GM12875 (cell line): ENCODE measurements at regions not wholly inside any gene's neighbourhood (a gene's known extent, or its start where the extent isn't known, plus 50 kb on each side); places are given as distances from the start of the nearest gene placed in this dataset.

Experiments
- H3K4me3 ChIP-seq: one replicate; pipeline ENCODE4 v1.5.1; 2011; ENCODE audit warnings: low read depth, low read length, control low read depth
- TF ChIP-seq, protein P1 (sequence below): IDR thresholded peaks from 2 replicates; pipeline ENCODE4 v1.5.1; 2011; ENCODE audit warnings: low read depth, mild to moderate bottlenecking, control low read depth, inconsistent platforms, low read length, moderate library complexity, borderline replicate concordance; ENCODE audit not compliant: insufficient read depth

DNA sequence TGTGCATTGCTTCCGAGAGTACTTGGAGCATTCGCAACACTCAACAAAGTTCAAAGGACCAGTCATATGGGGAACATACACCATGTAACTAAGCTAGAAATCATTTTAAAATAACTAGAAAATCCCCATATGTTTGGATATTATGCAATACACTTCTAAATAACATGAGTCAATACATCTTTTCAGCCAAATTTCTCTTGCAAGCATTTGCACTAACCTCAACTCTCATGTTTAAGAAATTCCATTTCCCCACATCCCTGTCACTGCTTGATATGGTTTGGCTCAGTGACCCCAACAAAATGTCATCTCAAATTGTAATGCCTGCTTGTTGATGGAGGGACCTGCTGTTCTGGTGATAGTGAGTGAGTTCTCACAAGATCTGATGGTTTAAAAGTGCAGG is 85.7 kb upstream of the CST7 start:
- TF ChIP-seq, protein P1, sequence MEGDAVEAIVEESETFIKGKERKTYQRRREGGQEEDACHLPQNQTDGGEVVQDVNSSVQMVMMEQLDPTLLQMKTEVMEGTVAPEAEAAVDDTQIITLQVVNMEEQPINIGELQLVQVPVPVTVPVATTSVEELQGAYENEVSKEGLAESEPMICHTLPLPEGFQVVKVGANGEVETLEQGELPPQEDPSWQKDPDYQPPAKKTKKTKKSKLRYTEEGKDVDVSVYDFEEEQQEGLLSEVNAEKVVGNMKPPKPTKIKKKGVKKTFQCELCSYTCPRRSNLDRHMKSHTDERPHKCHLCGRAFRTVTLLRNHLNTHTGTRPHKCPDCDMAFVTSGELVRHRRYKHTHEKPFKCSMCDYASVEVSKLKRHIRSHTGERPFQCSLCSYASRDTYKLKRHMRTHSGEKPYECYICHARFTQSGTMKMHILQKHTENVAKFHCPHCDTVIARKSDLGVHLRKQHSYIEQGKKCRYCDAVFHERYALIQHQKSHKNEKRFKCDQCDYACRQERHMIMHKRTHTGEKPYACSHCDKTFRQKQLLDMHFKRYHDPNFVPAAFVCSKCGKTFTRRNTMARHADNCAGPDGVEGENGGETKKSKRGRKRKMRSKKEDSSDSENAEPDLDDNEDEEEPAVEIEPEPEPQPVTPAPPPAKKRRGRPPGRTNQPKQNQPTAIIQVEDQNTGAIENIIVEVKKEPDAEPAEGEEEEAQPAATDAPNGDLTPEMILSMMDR, result no peak
- no peak overlapping the region for H3K4me3 ChIP-seq

- TF ChIP-seq, protein P1, result no peak
- H3K4me3 ChIP-seq, result no peak overlapping the region
These were observed 83.1 kb upstream of the CST7 start for GRCh38 chr20:24866008-24866407.

- TF ChIP-seq, protein P1, result no peak
- no peak overlapping the region for H3K4me3 ChIP-seq
These were observed 82.3 kb upstream of the CST7 start for GRCh38 chr20:24866742-24867141.

DNA sequence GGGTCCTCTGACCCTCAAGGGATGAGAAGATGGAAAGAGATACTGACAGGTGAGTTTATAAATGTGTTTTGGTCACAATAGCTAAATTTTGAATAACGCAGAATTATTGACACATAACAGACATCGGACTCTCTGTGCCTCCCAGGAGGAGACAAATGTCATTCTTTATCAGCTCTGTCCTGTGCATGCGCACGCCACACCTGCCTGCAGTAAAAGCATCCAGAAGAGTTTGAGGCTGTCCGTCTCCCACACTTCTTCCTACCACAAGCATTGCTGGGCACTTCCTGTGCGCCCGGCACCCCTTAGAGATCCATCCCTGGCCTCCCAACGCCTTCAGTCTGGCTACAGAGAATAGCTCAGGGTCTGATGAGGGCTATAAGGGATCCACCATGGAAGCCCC is 81.5 kb upstream of the CST7 start:
- TF ChIP-seq, protein P1, result no peak
- no peak overlapping the region for H3K4me3 ChIP-seq

- no peak overlapping the region for H3K4me3 ChIP-seq
- TF ChIP-seq, protein P1, result no peak
These were observed 80.6 kb upstream of the CST7 start for GRCh38 chr20:24868396-24868927.

GRCh38 chr20:24868959-24869358 is 80.1 kb upstream of the CST7 start:
- H3K4me3 ChIP-seq, result no peak overlapping the region
- TF ChIP-seq, protein P1, result no peak

DNA sequence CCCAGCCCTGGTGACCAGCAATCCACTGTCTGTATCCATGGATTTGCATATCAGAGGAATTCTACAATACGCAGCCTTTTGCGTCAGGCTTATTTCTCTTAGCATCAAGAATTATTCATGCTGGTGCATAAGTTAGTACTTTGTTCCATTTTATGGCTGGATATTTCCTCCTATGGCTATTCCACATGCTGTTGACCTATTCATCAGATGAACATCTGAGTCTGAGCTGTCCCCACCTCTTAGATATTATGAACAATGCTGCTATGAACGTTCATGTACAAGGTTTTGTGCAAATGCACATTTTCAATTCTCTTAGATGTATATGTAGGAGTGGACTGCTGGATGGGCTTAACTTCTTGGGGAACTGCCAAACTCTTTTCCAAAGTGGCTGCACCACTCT is 79.0 kb upstream of the CST7 start:
- TF ChIP-seq, protein P1, result no peak
- no peak overlapping the region for H3K4me3 ChIP-seq
